HUES48 (cell line): ENCODE measurements at regions not wholly inside any gene's neighbourhood (a gene's known extent, or its start where the extent isn't known, plus 50 kb on each side); places are given as distances from the start of the nearest gene placed in this dataset.
"Not testable (repeated sequence)": the region's sequence is repeated elsewhere in the genome, so short reads cannot be mapped to it uniquely, and the experiment has no call there.

Experiments
- H3K27ac ChIP-seq: one replicate; pipeline ENCODE4 v1.7.0; 2013; ENCODE audit warnings: low read depth, low read length, inconsistent platforms
- H3K27me3 ChIP-seq: 2 replicates; pipeline ENCODE4 v1.6.1; 2013; ENCODE audit warnings: mild to moderate bottlenecking, low read length; ENCODE audit not compliant: control insufficient read depth, insufficient read depth
- H3K36me3 ChIP-seq: 2 replicates; pipeline ENCODE4 v1.6.1; 2013; ENCODE audit warnings: low read length; ENCODE audit not compliant: control insufficient read depth, insufficient read depth
- H3K4me1 ChIP-seq: 2 replicates; pipeline ENCODE4 v1.6.1; 2013; ENCODE audit warnings: mild to moderate bottlenecking, low read length; ENCODE audit not compliant: control insufficient read depth, insufficient read depth
- H3K4me3 ChIP-seq: 2 replicates; pipeline ENCODE4 v1.5.1; 2013; ENCODE audit warnings: mild to moderate bottlenecking, low read depth, low read length
- H3K9ac ChIP-seq: 2 replicates; pipeline ENCODE4 v1.6.1; 2013; ENCODE audit warnings: mild to moderate bottlenecking, low read depth, low read length, moderate library complexity
- H3K9me3 ChIP-seq: 2 replicates; pipeline ENCODE4 v1.6.1; 2013; ENCODE audit warnings: low read length; ENCODE audit not compliant: control insufficient read depth, insufficient read depth

- no peak overlapping the region for H3K9ac ChIP-seq
- H3K9me3 ChIP-seq: no peaks in the 10 kb centered on the region
- H3K27ac ChIP-seq: no peak overlapping the region
- no peaks in the 10 kb centered on the region for H3K36me3 ChIP-seq
- no peak overlapping the region for H3K4me3 ChIP-seq
- no peaks in the 10 kb centered on the region for H3K27me3 ChIP-seq
- peaks cover 6% of the 10 kb centered on the region; the same call in 1 of the 2 replicates for H3K4me1 ChIP-seq
Measured at GRCh38 chr12:17609153-17609552, 480.8 kb downstream of the RERGL start.

GRCh38 chr12:17595111-17595510, 494.9 kb downstream of the RERGL start:
- no peak overlapping the region for H3K9ac ChIP-seq
- no peaks in the 10 kb centered on the region for H3K4me1 ChIP-seq
- no peaks in the 10 kb centered on the region for H3K27me3 ChIP-seq
- H3K9me3 ChIP-seq: no peaks in the 10 kb centered on the region
- no peak overlapping the region for H3K4me3 ChIP-seq
- H3K36me3 ChIP-seq: no peaks in the 10 kb centered on the region
- no peak overlapping the region for H3K27ac ChIP-seq

GRCh38 chr12:17593715-17594406, 496.1 kb downstream of the RERGL start:
- Histone ChIP-seq H3K27ac (no peak overlapping the region), H3K9me3 (no peaks in the 10 kb centered on the region), H3K4me3 (no peak overlapping the region), H3K36me3 (no peaks in the 10 kb centered on the region), H3K9ac (no peak overlapping the region), H3K4me1 (no peaks in the 10 kb centered on the region), H3K27me3 (no peaks in the 10 kb centered on the region)

- no peaks in the 10 kb centered on the region for H3K27me3 ChIP-seq
- no peak overlapping the region for H3K9ac ChIP-seq
- no peak overlapping the region for H3K4me3 ChIP-seq
- no peaks in the 10 kb centered on the region for H3K9me3 ChIP-seq
- H3K4me1 ChIP-seq: no peaks in the 10 kb centered on the region
- no peak overlapping the region for H3K27ac ChIP-seq
- H3K36me3 ChIP-seq: no peaks in the 10 kb centered on the region
Measured at GRCh38 chr12:17592472-17592871, 497.5 kb downstream of the RERGL start.

- no peak overlapping the region for H3K9ac ChIP-seq
- no peaks in the 10 kb centered on the region for H3K4me1 ChIP-seq
- H3K36me3 ChIP-seq: no peaks in the 10 kb centered on the region
- no peak overlapping the region for H3K27ac ChIP-seq
- no peak overlapping the region for H3K4me3 ChIP-seq
- no peaks in the 10 kb centered on the region for H3K27me3 ChIP-seq
- H3K9me3 ChIP-seq: no peaks in the 10 kb centered on the region
Measured at GRCh38 chr12:17591005-17591681, 498.9 kb downstream of the RERGL start.

- Histone ChIP-seq H3K27me3 (no peaks in the 10 kb centered on the region), H3K4me1 (peaks cover 5% of the 10 kb centered on the region; the same call in 1 of the 2 replicates), H3K4me3 (no peak overlapping the region), H3K9ac (no peak overlapping the region), H3K9me3 (no peaks in the 10 kb centered on the region), H3K36me3 (no peaks in the 10 kb centered on the region), H3K27ac (no peak overlapping the region)
Measured at GRCh38 chr12:17588968-17589367, 501.0 kb downstream of the RERGL start.

GRCh38 chr12:17579205-17580026, 510.6 kb downstream of the RERGL start:
- Histone ChIP-seq H3K9me3 (no peaks in the 10 kb centered on the region), H3K4me3 (no peak overlapping the region), H3K27ac (no peak overlapping the region), H3K9ac (no peak overlapping the region), H3K4me1 (0 out of 2 replicates have a peak, but pooled peaks cover 5% of the 10 kb centered on the region), H3K27me3 (no peaks in the 10 kb centered on the region), H3K36me3 (no peaks in the 10 kb centered on the region)

- 0 out of 2 replicates have a peak, but pooled peaks cover 5% of the 10 kb centered on the region for H3K4me1 ChIP-seq
- H3K4me3 ChIP-seq: no peak overlapping the region
- no peak overlapping the region for H3K27ac ChIP-seq
- no peaks in the 10 kb centered on the region for H3K9me3 ChIP-seq
- no peak overlapping the region for H3K9ac ChIP-seq
- no peaks in the 10 kb centered on the region for H3K27me3 ChIP-seq
- H3K36me3 ChIP-seq: no peaks in the 10 kb centered on the region
Measured at GRCh38 chr12:17577405-17577804, 512.6 kb downstream of the RERGL start.

- H3K9me3 ChIP-seq: no peaks in the 10 kb centered on the region
- H3K36me3 ChIP-seq: no peaks in the 10 kb centered on the region
Measured at GRCh38 chr12:17572250-17572649, 517.7 kb downstream of the RERGL start.

GRCh38 chr12:17571047-17571446, 518.9 kb downstream of the RERGL start:
- H3K9ac ChIP-seq: no peak overlapping the region
- no peak overlapping the region for H3K27ac ChIP-seq
- H3K9me3 ChIP-seq: no peaks in the 10 kb centered on the region
- H3K27me3 ChIP-seq: no peaks in the 10 kb centered on the region
- no peak overlapping the region for H3K4me3 ChIP-seq
- no peaks in the 10 kb centered on the region for H3K4me1 ChIP-seq
- H3K36me3 ChIP-seq: no peaks in the 10 kb centered on the region

More at GRCh38 chr12:17572250-17572649, 517.7 kb downstream of the RERGL start:
- H3K9ac ChIP-seq: no peak overlapping the region
- H3K4me1 ChIP-seq: 0 out of 2 replicates have a peak, but pooled peaks cover 2% of the 10 kb centered on the region
- no peaks in the 10 kb centered on the region for H3K27me3 ChIP-seq
- no peak overlapping the region for H3K27ac ChIP-seq
- no peak overlapping the region for H3K4me3 ChIP-seq

GRCh38 chr12:17564630-17565029, 525.4 kb downstream of the RERGL start:
- H3K9ac ChIP-seq, H3K27ac ChIP-seq, H3K4me3 ChIP-seq, H3K27me3 ChIP-seq, H3K36me3 ChIP-seq, H3K9me3 ChIP-seq, H3K4me1 ChIP-seq: not testable (repeated sequence)
